IPS DF 6.9 (cell line): ENCODE measurements at regions not wholly inside any gene's neighbourhood (a gene's known extent, or its start where the extent isn't known, plus 50 kb on each side); places are given as distances from the start of the nearest gene placed in this dataset.

Experiments
- DNase-seq: peaks from one replicate; pipeline ENCODE4 v3.0.0-alpha.2; 2013; ENCODE audit warnings: low read depth, low spot score
- H3K27ac ChIP-seq: one replicate; pipeline ENCODE4 v1.5.1; 2013; ENCODE audit warnings: low read length, control low read depth
- H3K27me3 ChIP-seq: 2 replicates; pipeline ENCODE4 v1.6.1; 2013; ENCODE audit warnings: mild to moderate bottlenecking, low read length; ENCODE audit not compliant: control insufficient read depth, insufficient read depth
- H3K36me3 ChIP-seq: 2 replicates; pipeline ENCODE4 v1.6.1; 2013; ENCODE audit warnings: low read length; ENCODE audit not compliant: control insufficient read depth, insufficient read depth
- H3K4me1 ChIP-seq: 2 replicates; pipeline ENCODE4 v1.6.1; 2013; ENCODE audit warnings: low read length; ENCODE audit not compliant: control insufficient read depth, insufficient read depth
- H3K4me3 ChIP-seq: 2 replicates; pipeline ENCODE4 v1.5.1; 2013; ENCODE audit warnings: mild to moderate bottlenecking, low read length
- H3K9me3 ChIP-seq: 2 replicates; pipeline ENCODE4 v1.6.1; 2013; ENCODE audit warnings: low read length, inconsistent platforms; ENCODE audit not compliant: control insufficient read depth, insufficient read depth
- WGBS: extraction: QIAGEN DNeasy Blood & Tissue Kit; methylation state at CpG from one replicate; pipeline ENCODE4 v1.1.7; 2013; ENCODE audit warnings: mixed read lengths, missing lambda C conversion rate; ENCODE audit not compliant: insufficient read length, insufficient coverage; 5-methylcytosine and 5-hydroxymethylcytosine counted together

DNA sequence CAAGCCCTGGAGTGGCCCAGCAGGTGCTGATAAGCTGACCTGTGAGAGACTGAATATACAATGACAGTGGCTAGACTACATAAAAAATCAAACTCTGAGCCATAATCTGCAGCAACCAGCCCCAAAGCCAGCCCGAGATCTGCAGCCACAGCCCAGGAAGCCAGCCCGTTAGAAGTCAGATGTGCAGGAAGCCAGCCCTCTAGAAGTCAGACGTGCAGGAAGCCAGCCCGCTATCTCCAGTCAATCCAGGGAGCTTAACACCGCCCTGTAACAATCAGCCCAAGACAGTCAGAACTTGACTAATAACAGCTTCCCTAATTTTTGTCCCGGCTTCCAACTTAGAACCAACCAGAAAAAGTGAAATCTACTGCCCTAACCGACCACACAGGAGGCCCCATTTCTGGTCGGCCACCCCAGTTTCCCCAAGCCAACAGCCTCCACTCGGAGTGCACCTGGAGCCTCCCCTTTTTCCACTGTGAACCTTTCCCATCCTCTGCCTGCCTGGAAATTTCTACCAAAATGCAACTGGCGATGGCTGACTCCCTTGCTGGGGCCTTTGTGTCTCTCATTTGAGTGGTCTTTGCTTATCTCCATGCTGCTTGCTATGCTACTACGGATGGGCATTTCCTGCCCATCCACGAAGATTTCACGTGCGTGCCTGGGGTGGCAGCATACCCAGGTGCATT lies 769.3 kb downstream of the KCNJ18 start:
- H3K27me3 ChIP-seq: no peaks in the 10 kb centered on the region
- no peaks in the 10 kb centered on the region for H3K36me3 ChIP-seq
- peaks cover 11% of the 10 kb centered on the region for H3K9me3 ChIP-seq
- H3K27ac ChIP-seq: no peak overlapping the region
- no peak for DNase-seq
- H3K4me1 ChIP-seq: no peaks in the 10 kb centered on the region
- no peak overlapping the region for H3K4me3 ChIP-seq
- no CpG with 5 or more reads among the region's 14 CpGs for WGBS

DNA sequence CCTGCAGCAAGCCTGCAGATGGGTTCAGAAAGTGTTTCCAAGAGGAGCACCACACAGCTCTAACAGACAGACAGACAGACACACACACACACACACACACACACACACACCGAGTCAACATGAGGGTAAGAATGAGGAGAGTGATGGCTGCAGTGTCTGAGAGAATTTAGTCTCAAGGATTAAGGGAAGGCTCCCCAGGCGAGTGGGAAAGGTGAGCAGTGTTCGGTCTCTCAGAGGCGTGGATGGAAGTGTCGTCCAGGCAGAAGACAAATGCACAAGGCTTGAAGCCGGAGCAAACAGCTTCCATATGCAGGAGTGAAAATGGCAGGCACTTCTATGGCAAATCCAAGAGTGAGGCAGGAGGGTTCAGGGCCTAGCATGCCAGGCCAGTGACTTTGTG lies 770.1 kb downstream of the KCNJ18 start:
- no CpG with 5 or more reads among the region's 6 CpGs for WGBS
- H3K4me1 ChIP-seq: no peaks in the 10 kb centered on the region
- H3K27me3 ChIP-seq: no peaks in the 10 kb centered on the region
- H3K9me3 ChIP-seq: peaks cover 14% of the 10 kb centered on the region
- no peak overlapping the region for H3K27ac ChIP-seq
- DNase-seq: no peak
- H3K4me3 ChIP-seq: no peak overlapping the region
- no peaks in the 10 kb centered on the region for H3K36me3 ChIP-seq

- no peaks in the 10 kb centered on the region for H3K4me1 ChIP-seq
- peaks cover 21% of the 10 kb centered on the region for H3K9me3 ChIP-seq
- WGBS: no CpG with 5 or more reads among the region's 13 CpGs
- no peak for DNase-seq
- no peak overlapping the region for H3K27ac ChIP-seq
- no peaks in the 10 kb centered on the region for H3K36me3 ChIP-seq
- no peak overlapping the region for H3K4me3 ChIP-seq
- no peaks in the 10 kb centered on the region for H3K27me3 ChIP-seq
Observed at GRCh38 chr17:22463110-22463850, 771.0 kb downstream of the KCNJ18 start.

DNA sequence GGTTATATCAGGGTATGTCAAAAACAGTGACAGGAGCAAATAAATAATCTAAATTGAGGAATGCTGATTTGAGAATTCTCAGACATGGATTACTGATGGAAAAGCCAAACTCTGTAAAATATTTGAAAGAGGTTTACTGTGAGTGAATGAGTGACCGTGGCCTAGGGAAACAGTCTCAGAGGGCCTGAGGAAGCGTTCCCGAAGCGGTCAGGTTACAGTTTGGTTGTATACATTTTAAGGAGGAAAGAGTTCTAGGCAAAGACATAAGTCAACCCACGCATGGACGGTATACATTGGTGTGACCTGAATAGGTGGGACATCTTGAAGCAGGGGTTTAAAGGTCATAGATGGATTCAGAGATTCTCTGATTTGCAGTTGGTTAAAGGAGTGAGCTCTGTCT lies 771.7 kb downstream of the KCNJ18 start:
- Histone ChIP-seq H3K27ac (no peak overlapping the region), H3K27me3 (no peaks in the 10 kb centered on the region), H3K4me3 (no peak overlapping the region), H3K9me3 (peaks cover 20% of the 10 kb centered on the region), H3K36me3 (no peaks in the 10 kb centered on the region), H3K4me1 (no peaks in the 10 kb centered on the region)
- WGBS: no CpG with 5 or more reads among the region's 6 CpGs
- no peak for DNase-seq

DNA sequence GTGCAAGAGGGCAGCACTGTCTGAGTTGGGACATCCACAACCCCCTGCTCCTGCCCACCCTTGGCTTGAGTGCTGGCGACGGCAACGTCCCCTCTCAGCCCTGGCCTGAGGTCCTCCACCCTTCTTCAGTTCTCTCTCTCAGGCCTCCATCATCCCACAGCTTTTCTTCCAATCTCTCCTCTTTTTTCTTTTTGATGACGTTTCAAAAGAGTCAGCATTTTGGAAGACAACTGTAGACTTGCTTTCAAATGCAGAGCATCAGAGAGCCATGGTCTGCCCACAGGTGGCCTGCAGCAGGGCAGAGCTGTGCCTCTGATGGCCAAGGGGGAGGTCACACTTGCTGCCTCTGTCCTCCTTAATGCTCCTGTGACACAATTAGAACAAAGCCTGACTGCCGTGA lies 775.4 kb downstream of the KCNJ18 start:
- DNase-seq: no peak
- Histone ChIP-seq H3K9me3 (peaks cover 14% of the 10 kb centered on the region), H3K36me3 (no peaks in the 10 kb centered on the region), H3K4me3 (no peak overlapping the region), H3K27me3 (no peaks in the 10 kb centered on the region), H3K4me1 (no peaks in the 10 kb centered on the region), H3K27ac (no peak overlapping the region)
- WGBS: no CpG with 5 or more reads among the region's 5 CpGs

DNA sequence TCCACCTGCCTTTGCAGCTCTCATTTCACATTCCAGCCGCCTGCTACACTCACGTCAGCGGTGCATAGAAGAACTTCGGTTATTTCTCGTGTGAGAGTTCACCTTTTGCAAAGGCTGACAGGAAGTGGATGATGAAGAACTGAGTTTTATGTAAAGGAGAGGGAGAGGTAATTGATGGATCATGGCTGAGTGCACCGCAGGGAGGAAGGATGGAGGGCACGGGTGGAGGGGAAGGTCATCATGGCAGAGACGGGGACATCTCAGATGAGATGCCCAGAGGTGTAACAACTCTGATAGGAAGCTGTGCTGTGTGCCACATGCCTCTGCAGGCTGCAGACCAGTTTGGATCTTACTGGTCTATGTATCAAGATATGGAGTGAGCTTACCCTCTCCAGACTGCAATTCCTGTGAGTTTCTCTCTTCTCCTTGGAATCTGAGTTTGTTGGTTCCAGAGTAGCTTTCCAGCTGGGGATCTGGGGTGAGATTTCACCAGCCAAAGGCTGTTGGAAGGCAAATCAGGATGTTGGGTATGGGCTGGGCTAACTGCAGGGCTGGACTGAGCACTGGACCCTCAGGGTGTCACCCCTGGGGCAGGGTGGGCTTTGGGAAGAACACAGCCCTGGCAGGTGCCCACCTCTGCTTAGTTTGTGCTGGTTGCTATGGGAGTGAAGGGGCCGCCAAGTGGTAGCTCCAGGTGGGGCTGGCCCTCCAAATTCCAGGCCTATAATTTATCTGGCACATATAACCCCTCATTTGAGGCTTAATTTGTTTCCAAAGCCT lies 777.0 kb downstream of the KCNJ18 start:
- H3K9me3 ChIP-seq: peaks cover 14% of the 10 kb centered on the region
- DNase-seq: no peak
- H3K27me3 ChIP-seq: no peaks in the 10 kb centered on the region
- H3K36me3 ChIP-seq: no peaks in the 10 kb centered on the region
- no peaks in the 10 kb centered on the region for H3K4me1 ChIP-seq
- no peak overlapping the region for H3K4me3 ChIP-seq
- no CpG with 5 or more reads among the region's 9 CpGs for WGBS
- H3K27ac ChIP-seq: no peak overlapping the region

DNA sequence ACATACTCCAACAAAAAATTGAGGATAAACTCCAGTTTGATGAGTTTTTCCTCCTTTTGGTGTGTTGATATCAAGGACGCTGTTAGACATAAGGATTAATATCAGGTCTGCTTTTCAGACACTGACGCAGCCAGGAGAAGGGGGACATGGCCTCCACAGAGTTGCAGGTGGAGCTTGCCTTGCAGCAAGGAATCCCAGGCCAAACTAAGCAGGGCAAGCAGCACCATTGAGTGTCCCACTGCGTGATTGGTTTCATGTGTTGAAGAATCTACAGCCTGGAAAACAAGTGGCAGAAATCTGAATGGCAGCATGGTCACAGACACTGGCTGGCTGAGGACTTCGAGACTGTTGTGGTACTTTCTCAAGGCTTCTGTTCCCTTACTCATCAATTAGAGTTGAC lies 777.6 kb downstream of the KCNJ18 start:
- Histone ChIP-seq H3K4me3 (no peak overlapping the region), H3K9me3 (peaks cover 14% of the 10 kb centered on the region), H3K4me1 (no peaks in the 10 kb centered on the region), H3K36me3 (no peaks in the 10 kb centered on the region), H3K27ac (no peak overlapping the region), H3K27me3 (no peaks in the 10 kb centered on the region)
- WGBS: no CpG with 5 or more reads among the region's 4 CpGs
- no peak for DNase-seq

DNA sequence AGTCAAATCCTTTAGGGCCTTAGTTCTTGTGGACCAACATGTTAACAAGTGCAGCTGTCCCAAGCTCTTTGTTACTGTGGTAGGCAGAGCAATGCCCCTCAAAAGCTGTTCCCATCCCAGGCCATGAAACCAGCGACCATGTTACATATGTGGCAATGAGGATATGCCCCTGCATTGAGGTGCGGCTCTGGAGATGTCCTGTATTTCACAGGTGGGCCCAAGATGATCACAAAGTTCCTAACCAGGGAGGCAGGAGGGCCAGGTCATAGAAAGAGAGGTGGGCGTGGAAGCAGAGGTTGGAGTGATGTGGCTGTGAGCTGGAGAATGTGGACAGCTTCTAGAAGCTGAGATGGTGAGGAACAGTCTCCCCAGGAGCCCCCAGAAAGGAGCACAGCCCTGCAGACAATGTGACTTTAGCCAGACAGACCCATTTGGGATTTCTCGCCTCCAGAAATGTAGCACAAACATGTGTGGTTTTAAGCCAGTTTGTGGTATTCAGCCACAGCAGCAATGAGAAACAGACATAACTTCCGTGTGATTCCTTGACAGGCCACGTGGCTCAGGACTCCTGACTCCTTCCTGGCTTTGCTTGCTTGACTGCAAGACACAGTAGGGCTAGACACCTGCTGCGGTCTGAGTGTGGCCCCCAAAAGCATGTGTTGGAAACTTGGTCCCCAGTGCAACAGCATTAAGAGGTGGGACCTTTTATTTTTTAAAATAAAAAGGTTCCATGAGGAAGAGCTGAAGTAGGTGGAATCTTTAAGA lies 778.3 kb downstream of the KCNJ18 start:
- Histone ChIP-seq H3K4me3 (no peak overlapping the region), H3K36me3 (no peaks in the 10 kb centered on the region), H3K27me3 (no peaks in the 10 kb centered on the region), H3K27ac (no peak overlapping the region), H3K9me3 (peaks cover 14% of the 10 kb centered on the region), H3K4me1 (no peaks in the 10 kb centered on the region)
- no peak for DNase-seq
- no CpG with 5 or more reads among the region's 7 CpGs for WGBS

- Histone ChIP-seq H3K4me1 (no peaks in the 10 kb centered on the region), H3K27me3 (no peaks in the 10 kb centered on the region), H3K27ac (no peak overlapping the region), H3K9me3 (peaks cover 15% of the 10 kb centered on the region), H3K4me3 (no peak overlapping the region), H3K36me3 (no peaks in the 10 kb centered on the region)
- no peak for DNase-seq
- WGBS: no CpG with 5 or more reads among the region's 3 CpGs
Observed at GRCh38 chr17:22484826-22485225, 792.5 kb downstream of the KCNJ18 start.

- no peaks in the 10 kb centered on the region for H3K27me3 ChIP-seq
- H3K4me3 ChIP-seq: no peak overlapping the region
- H3K9me3 ChIP-seq: peaks cover 18% of the 10 kb centered on the region
- no peaks in the 10 kb centered on the region for H3K36me3 ChIP-seq
- no peaks in the 10 kb centered on the region for H3K4me1 ChIP-seq
- DNase-seq: no peak
- WGBS: no CpG with 5 or more reads among the region's 3 CpGs
- no peak overlapping the region for H3K27ac ChIP-seq
Observed at GRCh38 chr17:22490399-22490798, 798.1 kb downstream of the KCNJ18 start.
